HepG2 (cell line): ENCODE measurements at regions not wholly inside any gene's neighbourhood (a gene's known extent, or its start where the extent isn't known, plus 50 kb on each side); places are given as distances from the start of the nearest gene placed in this dataset.
"Not testable (repeated sequence)": the region's sequence is repeated elsewhere in the genome, so short reads cannot be mapped to it uniquely, and the experiment has no call there.

ENCODE experiments used
- ATAC-seq: fragments of 200-7000 bp; cut with Tn5 transposase; 3 replicates; pipeline ENCODE4 v1.9.1; 2020; ENCODE audit warnings: mild to moderate bottlenecking, moderate library complexity
- BruUV-seq: library from RNA; stranded (reverse); fragments of 400-500 nt; replicated peaks from 2 replicates; lab custom pipeline; 2021; lab: Mats Ljungman, UMichigan
- CTCF ChIA-PET: fragments of 300-600 bp; formaldehyde crosslinking; extraction: SDS; loops from one replicate; lab custom pipeline; 2021; ENCODE audit warnings: low total read pairs, inconsistent platforms, low intra/inter-chr PET ratio; lab: Yijun Ruan, JAX
- POLR2A ChIA-PET: fragments of 350-600 bp; sonication (Branson Sonifier 250); formaldehyde crosslinking; loops from one replicate; lab custom pipeline; 2020; ENCODE audit warnings: antibody characterized with exemption, inconsistent platforms; lab: Yijun Ruan, JAX
- DNase-seq: peaks from one replicate; pipeline ENCODE4 v3.0.0-alpha.2; 2015; ENCODE audit warnings: low spot score
- FAIRE-seq: peaks from 3 replicates; lab custom pipeline; 2011; peaks lifted over from hg19 to GRCh38; lab: Jason Lieb, UNC
- H2AFZ ChIP-seq: one replicate; pipeline ENCODE4 v1.6.1; 2011; ENCODE audit warnings: low read length, inconsistent platforms
- H3K27ac ChIP-seq: fragments of 300-600 bp; 3 replicates; pipeline ENCODE4 v1.8.0; 2011; ENCODE audit warnings: mixed run types, mild to moderate bottlenecking, mixed read lengths, low read length, inconsistent platforms; ENCODE audit not compliant: insufficient read depth; ENCODE audit errors: extremely low read length
- H3K27me3 ChIP-seq, 2 experiments: fragments of 200-600 bp in 1 of 2; 2 replicates in 1 of 2; 3 replicates in 1 of 2; pipeline versions ENCODE4 v1.6.0 to v1.8.0; 2011; ENCODE audit warnings: low read length in 2 of 2, mild to moderate bottlenecking in 2 of 2, moderate library complexity in 2 of 2, inconsistent platforms in 1 of 2; ENCODE audit not compliant: insufficient read depth in 2 of 2, control insufficient read depth in 1 of 2
- H3K36me3 ChIP-seq, 2 experiments: fragments of 200-600 bp in 1 of 2; replicated peaks in 1 of 2; 2 replicates in 1 of 2; 3 replicates in 1 of 2; pipeline versions ENCODE4 v1.5.1 to v1.8.0; 2011; ENCODE audit warnings: low read length in 2 of 2, inconsistent platforms in 1 of 2; ENCODE audit not compliant: insufficient read depth in 2 of 2, control insufficient read depth in 1 of 2
- H3K4me1 ChIP-seq: 2 replicates; pipeline ENCODE4 v1.5.1; 2012; ENCODE audit warnings: low read length, inconsistent platforms; ENCODE audit not compliant: insufficient read depth
- H3K4me2 ChIP-seq: 2 replicates; pipeline ENCODE4 v1.6.0; 2011; ENCODE audit warnings: low read depth, low read length, inconsistent platforms
- H3K4me3 ChIP-seq, 3 experiments: fragments of 200-600 bp in 1 of 3; sonication (generic), shearing (Covaris generic) in 1 of 3; replicated peaks in 1 of 3; 2 replicates each; pipeline ENCODE4 v1.5.1; 2011 to 2016; ENCODE audit warnings: low read length in 3 of 3, inconsistent platforms in 2 of 3, low read depth in 2 of 3, mild to moderate bottlenecking in 2 of 3, control low read depth in 1 of 3, mixed read lengths in 1 of 3; ENCODE audit not compliant: insufficient read depth in 1 of 3
- H3K79me2 ChIP-seq: one replicate; pipeline ENCODE4 v1.6.1; 2011; ENCODE audit warnings: low read length, inconsistent platforms; ENCODE audit not compliant: insufficient read depth
- H3K9ac ChIP-seq: 2 replicates; pipeline ENCODE4 v1.6.0; 2011; ENCODE audit warnings: mild to moderate bottlenecking, low read depth, low read length, inconsistent platforms; ENCODE audit not compliant: insufficient read depth
- H3K9me3 ChIP-seq: 2 replicates; pipeline ENCODE4 v1.5.1; 2012; ENCODE audit warnings: mild to moderate bottlenecking, low read length
- H4K20me1 ChIP-seq: 2 replicates; pipeline ENCODE4 v1.6.0; 2011; ENCODE audit warnings: inconsistent platforms, mild to moderate bottlenecking, low read length, moderate library complexity; ENCODE audit not compliant: insufficient read depth
- SRSF9 ChIP-seq: fragments of 200-400 bp; formaldehyde crosslinking; IDR thresholded peaks from 2 replicates; pipeline ENCODE4 v1.6.1; 2018; ENCODE audit warnings: borderline replicate concordance, mild to moderate bottlenecking, low read depth, low read length; ENCODE audit not compliant: insufficient read depth, poor library complexity, severe bottlenecking
- ZNF572 ChIP-seq: sonication (generic); formaldehyde crosslinking; IDR thresholded peaks from 2 replicates; pipeline ENCODE4 v1.5.1; 2020; ENCODE audit warnings: mild to moderate bottlenecking, missing genetic modification reagents
- WGBS: methylation state at CpG from one replicate; pipeline ENCODE4 v1.1.6; 2017; ENCODE audit warnings: low lambda C conversion rate; 5-methylcytosine and 5-hydroxymethylcytosine counted together
- in situ Hi-C: cut with HindIII; loops from 2 replicates; pipeline ENCODE4 v1.10.0; 2017; ENCODE audit warnings: low pct_unique_long_range_greater_than_20kb; ENCODE audit not compliant: extremely low pct_ligation_motif_present
- intact Hi-C: fragments of 100-400 bp; cut with micrococcal nuclease; formaldehyde crosslinking; loops from one replicate; pipeline ENCODE4 v1.10.0; 2022; ENCODE audit not compliant: unreplicated experiment
- TF ChIP-seq, protein P1 (sequence below), 2 experiments: sonication (generic) in 1 of 2; formaldehyde crosslinking in 1 of 2; IDR thresholded peaks; 2 replicates each; pipeline versions ENCODE4 v1.6.1 to v1.9.0; 2014 to 2022; ENCODE audit warnings: antibody characterized with exemption in 1 of 2, borderline replicate concordance in 1 of 2, inconsistent platforms in 1 of 2, low read depth in 1 of 2, missing genetic modification reagents in 1 of 2

- TF ChIP-seq, protein P1, sequence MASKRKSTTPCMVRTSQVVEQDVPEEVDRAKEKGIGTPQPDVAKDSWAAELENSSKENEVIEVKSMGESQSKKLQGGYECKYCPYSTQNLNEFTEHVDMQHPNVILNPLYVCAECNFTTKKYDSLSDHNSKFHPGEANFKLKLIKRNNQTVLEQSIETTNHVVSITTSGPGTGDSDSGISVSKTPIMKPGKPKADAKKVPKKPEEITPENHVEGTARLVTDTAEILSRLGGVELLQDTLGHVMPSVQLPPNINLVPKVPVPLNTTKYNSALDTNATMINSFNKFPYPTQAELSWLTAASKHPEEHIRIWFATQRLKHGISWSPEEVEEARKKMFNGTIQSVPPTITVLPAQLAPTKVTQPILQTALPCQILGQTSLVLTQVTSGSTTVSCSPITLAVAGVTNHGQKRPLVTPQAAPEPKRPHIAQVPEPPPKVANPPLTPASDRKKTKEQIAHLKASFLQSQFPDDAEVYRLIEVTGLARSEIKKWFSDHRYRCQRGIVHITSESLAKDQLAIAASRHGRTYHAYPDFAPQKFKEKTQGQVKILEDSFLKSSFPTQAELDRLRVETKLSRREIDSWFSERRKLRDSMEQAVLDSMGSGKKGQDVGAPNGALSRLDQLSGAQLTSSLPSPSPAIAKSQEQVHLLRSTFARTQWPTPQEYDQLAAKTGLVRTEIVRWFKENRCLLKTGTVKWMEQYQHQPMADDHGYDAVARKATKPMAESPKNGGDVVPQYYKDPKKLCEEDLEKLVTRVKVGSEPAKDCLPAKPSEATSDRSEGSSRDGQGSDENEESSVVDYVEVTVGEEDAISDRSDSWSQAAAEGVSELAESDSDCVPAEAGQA (IDR thresholded peaks at IDR 0.05; ENCODE audit: low read depth): no peak
- TF ChIP-seq, protein P1 (CRISPR knock-in tag; IDR thresholded peaks at IDR 0.05; ENCODE audit: borderline replicate concordance): no peak
- TF ChIP-seq ZNF572 (CRISPR knock-in tag) (no peak), SRSF9 (no peak)
- TF ChIP-seq, all 625 proteins: peak for 0
Measured at GRCh38 chr6:159627939-159628338, 65.1 kb downstream of the SOD2 start (continued).

GRCh38 chr6:159626506-159626905, 66.5 kb downstream of the SOD2 start:
- H3K79me2 ChIP-seq, ATAC-seq, H3K4me2 ChIP-seq, in situ Hi-C loops, DNase-seq, intact Hi-C loops, H3K27ac ChIP-seq, H2AFZ ChIP-seq, H4K20me1 ChIP-seq, FAIRE-seq, H3K4me3 ChIP-seq, H3K36me3 ChIP-seq, H3K9ac ChIP-seq, H3K9me3 ChIP-seq, BruUV-seq, H3K4me1 ChIP-seq, POLR2A ChIA-PET, CTCF ChIA-PET, H3K27me3 ChIP-seq: not testable (repeated sequence)
- 60% methylated on average over 5 of the region's 5 CpGs for WGBS
